ENCODE measurements at regions not wholly inside any gene's neighbourhood (a gene's known extent, or its start where the extent isn't known, plus 50 kb on each side); places are given as distances from the start of the nearest gene placed in this dataset.

- H3K9me3 ChIP-seq (ENCODE audit: low read depth, low read length), result no peaks in the 10 kb centered on the region
- no peaks in the 10 kb centered on the region for H3K27me3 ChIP-seq (ENCODE audit: insufficient read depth, low read length)
- H3K4me3 ChIP-seq (ENCODE audit: low read length), result no peak overlapping the region
- H3K4me1 ChIP-seq (ENCODE audit: insufficient read depth, low read length), result no peaks in the 10 kb centered on the region
Observed at GRCh38 chr1:188382851-188383250, 1554.1 kb downstream of the PLA2G4A start.

GRCh38 chr1:188386161-188386560, 1557.4 kb downstream of the PLA2G4A start:
- no peak overlapping the region for H3K4me3 ChIP-seq (ENCODE audit: low read length)
- no peaks in the 10 kb centered on the region for H3K4me1 ChIP-seq (ENCODE audit: insufficient read depth, low read length)
- no peaks in the 10 kb centered on the region for H3K9me3 ChIP-seq (ENCODE audit: low read depth, low read length)
- H3K27me3 ChIP-seq (ENCODE audit: insufficient read depth, low read length), result no peaks in the 10 kb centered on the region

GRCh38 chr1:188386666-188387065, 1557.9 kb downstream of the PLA2G4A start:
- Histone ChIP-seq H3K4me1 (ENCODE audit: insufficient read depth, low read length) (no peaks in the 10 kb centered on the region), H3K9me3 (ENCODE audit: low read depth, low read length) (no peaks in the 10 kb centered on the region), H3K27me3 (ENCODE audit: insufficient read depth, low read length) (no peaks in the 10 kb centered on the region), H3K4me3 (ENCODE audit: low read length) (no peak overlapping the region)

- Histone ChIP-seq H3K4me1 (ENCODE audit: insufficient read depth, low read length) (no peaks in the 10 kb centered on the region), H3K27me3 (ENCODE audit: insufficient read depth, low read length) (no peaks in the 10 kb centered on the region), H3K4me3 (ENCODE audit: low read length) (no peak overlapping the region), H3K9me3 (ENCODE audit: low read depth, low read length) (no peaks in the 10 kb centered on the region)
Observed at GRCh38 chr1:188394677-188395076, 1565.9 kb downstream of the PLA2G4A start.

GRCh38 chr1:188397521-188397920, 1568.8 kb downstream of the PLA2G4A start:
- H3K4me3 ChIP-seq (ENCODE audit: low read length), result no peak overlapping the region
- no peaks in the 10 kb centered on the region for H3K4me1 ChIP-seq (ENCODE audit: insufficient read depth, low read length)
- H3K9me3 ChIP-seq (ENCODE audit: low read depth, low read length), result peaks cover 7% of the 10 kb centered on the region
- H3K27me3 ChIP-seq (ENCODE audit: insufficient read depth, low read length), result no peaks in the 10 kb centered on the region

GRCh38 chr1:188402986-188403385, 1574.2 kb downstream of the PLA2G4A start:
- H3K27me3 ChIP-seq (ENCODE audit: insufficient read depth, low read length), result no peaks in the 10 kb centered on the region
- H3K9me3 ChIP-seq (ENCODE audit: low read depth, low read length), result peaks cover 7% of the 10 kb centered on the region
- no peak overlapping the region for H3K4me3 ChIP-seq (ENCODE audit: low read length)
- H3K4me1 ChIP-seq (ENCODE audit: insufficient read depth, low read length), result no peaks in the 10 kb centered on the region

GRCh38 chr1:188406636-188407035, 1577.9 kb downstream of the PLA2G4A start:
- no peaks in the 10 kb centered on the region for H3K4me1 ChIP-seq (ENCODE audit: insufficient read depth, low read length)
- no peak overlapping the region for H3K4me3 ChIP-seq (ENCODE audit: low read length)
- H3K9me3 ChIP-seq (ENCODE audit: low read depth, low read length), result no peaks in the 10 kb centered on the region
- H3K27me3 ChIP-seq (ENCODE audit: insufficient read depth, low read length), result no peaks in the 10 kb centered on the region

- H3K4me1 ChIP-seq (ENCODE audit: insufficient read depth, low read length), result no peaks in the 10 kb centered on the region
- H3K4me3 ChIP-seq (ENCODE audit: low read length), result no peak overlapping the region
- H3K27me3 ChIP-seq (ENCODE audit: insufficient read depth, low read length), result no peaks in the 10 kb centered on the region
- H3K9me3 ChIP-seq (ENCODE audit: low read depth, low read length), result no peaks in the 10 kb centered on the region
Observed at GRCh38 chr1:188420177-188420576, 1591.4 kb downstream of the PLA2G4A start.

GRCh38 chr1:188423073-188423472, 1594.3 kb downstream of the PLA2G4A start:
- H3K9me3 ChIP-seq (ENCODE audit: low read depth, low read length), result no peaks in the 10 kb centered on the region
- H3K4me3 ChIP-seq (ENCODE audit: low read length), result no peak overlapping the region
- H3K4me1 ChIP-seq (ENCODE audit: insufficient read depth, low read length), result no peaks in the 10 kb centered on the region
- H3K27me3 ChIP-seq (ENCODE audit: insufficient read depth, low read length), result no peaks in the 10 kb centered on the region

GRCh38 chr1:188424176-188424575, 1595.4 kb downstream of the PLA2G4A start:
- H3K9me3 ChIP-seq (ENCODE audit: low read depth, low read length), result no peaks in the 10 kb centered on the region
- H3K4me3 ChIP-seq (ENCODE audit: low read length), result no peak overlapping the region
- no peaks in the 10 kb centered on the region for H3K27me3 ChIP-seq (ENCODE audit: insufficient read depth, low read length)
- H3K4me1 ChIP-seq (ENCODE audit: insufficient read depth, low read length), result no peaks in the 10 kb centered on the region

- H3K4me1 ChIP-seq (ENCODE audit: insufficient read depth, low read length), result no peaks in the 10 kb centered on the region
- H3K9me3 ChIP-seq (ENCODE audit: low read depth, low read length), result no peaks in the 10 kb centered on the region
- no peak overlapping the region for H3K4me3 ChIP-seq (ENCODE audit: low read length)
- no peaks in the 10 kb centered on the region for H3K27me3 ChIP-seq (ENCODE audit: insufficient read depth, low read length)
Observed at GRCh38 chr1:188425687-188426086, 1596.9 kb downstream of the PLA2G4A start.

GRCh38 chr1:188426561-188426960, 1597.8 kb downstream of the PLA2G4A start:
- H3K9me3 ChIP-seq (ENCODE audit: low read depth, low read length), result no peaks in the 10 kb centered on the region
- no peak overlapping the region for H3K4me3 ChIP-seq (ENCODE audit: low read length)
- H3K4me1 ChIP-seq (ENCODE audit: insufficient read depth, low read length), result no peaks in the 10 kb centered on the region
- H3K27me3 ChIP-seq (ENCODE audit: insufficient read depth, low read length), result no peaks in the 10 kb centered on the region

- Histone ChIP-seq H3K4me1 (ENCODE audit: insufficient read depth, low read length) (no peaks in the 10 kb centered on the region), H3K27me3 (ENCODE audit: insufficient read depth, low read length) (no peaks in the 10 kb centered on the region), H3K4me3 (ENCODE audit: low read length) (no peak overlapping the region), H3K9me3 (ENCODE audit: low read depth, low read length) (no peaks in the 10 kb centered on the region)
Observed at GRCh38 chr1:188427642-188428041, 1598.9 kb downstream of the PLA2G4A start.

- no peaks in the 10 kb centered on the region for H3K9me3 ChIP-seq (ENCODE audit: low read depth, low read length)
- no peaks in the 10 kb centered on the region for H3K4me1 ChIP-seq (ENCODE audit: insufficient read depth, low read length)
- H3K4me3 ChIP-seq (ENCODE audit: low read length), result no peak overlapping the region
- no peaks in the 10 kb centered on the region for H3K27me3 ChIP-seq (ENCODE audit: insufficient read depth, low read length)
Observed at GRCh38 chr1:188429386-188429785, 1600.6 kb downstream of the PLA2G4A start.

- no peaks in the 10 kb centered on the region for H3K27me3 ChIP-seq (ENCODE audit: insufficient read depth, low read length)
- no peaks in the 10 kb centered on the region for H3K9me3 ChIP-seq (ENCODE audit: low read depth, low read length)
- no peaks in the 10 kb centered on the region for H3K4me1 ChIP-seq (ENCODE audit: insufficient read depth, low read length)
- no peak overlapping the region for H3K4me3 ChIP-seq (ENCODE audit: low read length)
Observed at GRCh38 chr1:188432427-188432826, 1603.7 kb downstream of the PLA2G4A start.

- H3K4me3 ChIP-seq (ENCODE audit: low read length), result no peak overlapping the region
- H3K9me3 ChIP-seq (ENCODE audit: low read depth, low read length), result no peaks in the 10 kb centered on the region
- no peaks in the 10 kb centered on the region for H3K4me1 ChIP-seq (ENCODE audit: insufficient read depth, low read length)
- no peaks in the 10 kb centered on the region for H3K27me3 ChIP-seq (ENCODE audit: insufficient read depth, low read length)
Observed at GRCh38 chr1:188433425-188433824, 1604.7 kb downstream of the PLA2G4A start.

- H3K4me1 ChIP-seq (ENCODE audit: insufficient read depth, low read length), result no peaks in the 10 kb centered on the region
- no peaks in the 10 kb centered on the region for H3K27me3 ChIP-seq (ENCODE audit: insufficient read depth, low read length)
- H3K9me3 ChIP-seq (ENCODE audit: low read depth, low read length), result no peaks in the 10 kb centered on the region
- H3K4me3 ChIP-seq (ENCODE audit: low read length), result no peak overlapping the region
Observed at GRCh38 chr1:188444526-188444925, 1615.8 kb downstream of the PLA2G4A start.
